ENCODE measurements at regions not wholly inside any gene's neighbourhood (a gene's known extent, or its start where the extent isn't known, plus 50 kb on each side); places are given as distances from the start of the nearest gene placed in this dataset.

- Histone ChIP-seq H3K27me3 (replicated peaks in 1 of 4; ENCODE audit: control insufficient read depth in 3 of 4, extremely low read depth in 1 of 4, insufficient read depth in 3 of 4, low read length in 3 of 4) (no peaks in the 10 kb centered on the region), H3K18ac (ENCODE audit: extremely low read depth, low read length) (no peak overlapping the region), H3K14ac (ENCODE audit: insufficient read length) (no peak overlapping the region), H4K20me1 (replicated peaks in 1 of 2; ENCODE audit: control insufficient read depth in 1 of 2, insufficient read depth in 2 of 2, low read length in 2 of 2) (no peaks in the 10 kb centered on the region), H3K9me3 (ENCODE audit: insufficient read depth in 2 of 2, low read depth in 1 of 2, low read length in 1 of 2) (no peaks in the 10 kb centered on the region), H3K56ac (replicated peaks; ENCODE audit: insufficient read length, low read depth, low read length) (no peak overlapping the region), H2BK5ac (ENCODE audit: low read depth, low read length) (no peak overlapping the region), H4K91ac (replicated peaks; ENCODE audit: insufficient read length, low read length) (no peak overlapping the region), H2BK120ac (replicated peaks; ENCODE audit: low read depth, low read length) (no peak overlapping the region), H3K4me2 (ENCODE audit: insufficient read depth in 1 of 2, low read depth in 2 of 2, low read length in 2 of 2) (no peak overlapping the region), H3K9ac (replicated peaks in 1 of 4; ENCODE audit: extremely low read depth in 1 of 4, low read depth in 3 of 4, low read length in 3 of 4) (no peak overlapping the region), H2AFZ (ENCODE audit: low read length) (no peak overlapping the region), H3K27ac (ENCODE audit: low read depth, low read length) (no peak overlapping the region), H3K79me2 (ENCODE audit: control insufficient read depth in 1 of 2, insufficient read depth in 2 of 2, low read length in 2 of 2) (no peaks in the 10 kb centered on the region), H3K36me3 (ENCODE audit: control insufficient read depth in 2 of 4, insufficient read depth in 4 of 4, low read length in 3 of 4) (no peaks in the 10 kb centered on the region), H2BK15ac (ENCODE audit: low read length) (no peak overlapping the region), H4K8ac (ENCODE audit: extremely low read depth, insufficient read depth, low read length) (no peak overlapping the region), H3K4ac (replicated peaks; ENCODE audit: insufficient read length, low read depth, low read length) (no peak overlapping the region), H2AK5ac (ENCODE audit: low read depth, low read length) (no peak overlapping the region), H3K79me1 (ENCODE audit: low read depth, low read length) (no peaks in the 10 kb centered on the region), H2BK20ac (ENCODE audit: low read length) (no peak overlapping the region), H3K23ac (ENCODE audit: insufficient read length) (no peak overlapping the region), H4K5ac (ENCODE audit: insufficient read length, low read depth, low read length) (no peak overlapping the region), H3K4me1 (replicated peaks in 1 of 4; ENCODE audit: control insufficient read depth in 3 of 4, insufficient read depth in 4 of 4, low read length in 3 of 4) (no peaks in the 10 kb centered on the region), H3K23me2 (ENCODE audit: low read depth, low read length) (no peaks in the 10 kb centered on the region), H3K4me3 (ENCODE audit: extremely low read depth in 1 of 4, insufficient read depth in 2 of 4, low read depth in 3 of 4, low read length in 4 of 4) (no peak overlapping the region), H2BK12ac (ENCODE audit: low read depth, low read length) (no peak overlapping the region)
- DNase-seq (ENCODE audit: low read depth in 1 of 2, low spot score in 2 of 2): no peak
- FAIRE-seq: no peak
- 96% methylated on average over 2 of the region's 2 CpGs; no CpG with 5 or more reads in 1 of the 2 experiments for WGBS, 2 experiments (ENCODE audit: extremely low coverage in 1 of 2, insufficient coverage in 1 of 2, insufficient read length in 1 of 2, insufficient replicate concordance in 2 of 2, low coverage in 1 of 2, low lambda C conversion rate in 2 of 2, missing lambda C conversion rate in 1 of 2)
- ChIA-PET POLR2A (ENCODE audit: partially characterized antibody) (no interaction called here), CTCF (ENCODE audit: partially characterized antibody) (no interaction called here)
- TF ChIP-seq JUN (IDR thresholded peaks at IDR 0.05; ENCODE audit: low read depth, low read length) (no peak), KDM5A (IDR thresholded peaks at IDR 0.05; ENCODE audit: low read length) (no peak), SUZ12 (IDR thresholded peaks at IDR 0.05; ENCODE audit: low read length) (no peak), TCF12 (IDR thresholded peaks at IDR 0.05; ENCODE audit: low read depth, low read length) (no peak), USF2 (IDR thresholded peaks at IDR 0.05; ENCODE audit: low read length) (no peak), CHD2 (IDR thresholded peaks at IDR 0.05; ENCODE audit: low read length) (no peak), ZNF274 (IDR thresholded peaks at IDR 0.05; ENCODE audit: borderline replicate concordance, extremely low read depth, low read length) (no peak), MAX (IDR thresholded peaks at IDR 0.05) (no peak), GABPA (IDR thresholded peaks at IDR 0.05; ENCODE audit: borderline replicate concordance, insufficient read depth, low read length) (no peak), TBP (IDR thresholded peaks at IDR 0.05; ENCODE audit: low read depth, low read length) (no peak), NRF1 (IDR thresholded peaks at IDR 0.05; ENCODE audit: low read depth, low read length) (no peak), BRCA1 (IDR thresholded peaks at IDR 0.05; ENCODE audit: low read depth, low read length) (no peak), SRF (IDR thresholded peaks at IDR 0.05; ENCODE audit: low read depth, low read length) (no peak), JUND (IDR thresholded peaks at IDR 0.05; ENCODE audit: low read length) (no peak), RXRA (IDR thresholded peaks at IDR 0.05; ENCODE audit: insufficient read depth, low read depth, low read length) (no peak)
Observed at GRCh38 chr21:25501462-25501861, 105.8 kb downstream of the MRPL39 start.
